ENCODE measurements at regions not wholly inside any gene's neighbourhood (a gene's known extent, or its start where the extent isn't known, plus 50 kb on each side); places are given as distances from the start of the nearest gene placed in this dataset.
"Not testable (repeated sequence)": the region's sequence is repeated elsewhere in the genome, so short reads cannot be mapped to it uniquely, and the experiment has no call there.

DNA sequence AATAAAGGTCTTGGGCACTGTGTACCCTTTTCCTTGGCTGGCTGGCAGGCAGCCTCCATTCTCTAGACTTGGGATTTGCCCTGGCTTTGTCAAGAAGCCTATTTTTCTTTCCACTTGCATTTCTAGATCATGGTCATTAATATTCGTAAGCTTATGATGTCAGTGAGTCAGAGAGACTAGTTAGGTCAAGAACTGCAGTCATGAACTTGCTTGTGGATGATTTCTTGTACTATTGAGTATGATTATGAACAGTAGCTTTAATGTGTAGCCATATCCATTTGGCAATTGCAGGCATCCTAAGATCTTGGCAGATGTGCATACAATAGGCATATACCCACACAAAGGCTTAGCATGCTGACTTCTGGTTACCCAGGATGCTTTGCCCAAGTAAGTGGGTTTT is 186.8 kb upstream of the CLINT1 start:
- Histone ChIP-seq H3K4me1 (no peaks in the 10 kb centered on the region), H3K9me3 (no peaks in the 10 kb centered on the region), H3K27ac (no peak overlapping the region), H3K27me3 (no peaks in the 10 kb centered on the region), H3K4me3 (no peak overlapping the region), H3K36me3 (no peaks in the 10 kb centered on the region)
- TF ChIP-seq POLR2AphosphoS5 (IDR thresholded peaks at IDR 0.05), result no peak
- TF ChIP-seq, protein P1, sequence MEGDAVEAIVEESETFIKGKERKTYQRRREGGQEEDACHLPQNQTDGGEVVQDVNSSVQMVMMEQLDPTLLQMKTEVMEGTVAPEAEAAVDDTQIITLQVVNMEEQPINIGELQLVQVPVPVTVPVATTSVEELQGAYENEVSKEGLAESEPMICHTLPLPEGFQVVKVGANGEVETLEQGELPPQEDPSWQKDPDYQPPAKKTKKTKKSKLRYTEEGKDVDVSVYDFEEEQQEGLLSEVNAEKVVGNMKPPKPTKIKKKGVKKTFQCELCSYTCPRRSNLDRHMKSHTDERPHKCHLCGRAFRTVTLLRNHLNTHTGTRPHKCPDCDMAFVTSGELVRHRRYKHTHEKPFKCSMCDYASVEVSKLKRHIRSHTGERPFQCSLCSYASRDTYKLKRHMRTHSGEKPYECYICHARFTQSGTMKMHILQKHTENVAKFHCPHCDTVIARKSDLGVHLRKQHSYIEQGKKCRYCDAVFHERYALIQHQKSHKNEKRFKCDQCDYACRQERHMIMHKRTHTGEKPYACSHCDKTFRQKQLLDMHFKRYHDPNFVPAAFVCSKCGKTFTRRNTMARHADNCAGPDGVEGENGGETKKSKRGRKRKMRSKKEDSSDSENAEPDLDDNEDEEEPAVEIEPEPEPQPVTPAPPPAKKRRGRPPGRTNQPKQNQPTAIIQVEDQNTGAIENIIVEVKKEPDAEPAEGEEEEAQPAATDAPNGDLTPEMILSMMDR (IDR thresholded peaks at IDR 0.05), result no peak
- TF ChIP-seq POLR2A (IDR thresholded peaks at IDR 0.05), result no peak
- no peak for TF ChIP-seq EP300 (IDR thresholded peaks at IDR 0.05)
- WGBS, 2 donors, result 88 to 95% methylated on average over 1 of the region's 1 CpG
- ATAC-seq (ENCODE audit: low FRiP score in 2 of 2), result no peak
- DNase-seq, result no peak

DNA sequence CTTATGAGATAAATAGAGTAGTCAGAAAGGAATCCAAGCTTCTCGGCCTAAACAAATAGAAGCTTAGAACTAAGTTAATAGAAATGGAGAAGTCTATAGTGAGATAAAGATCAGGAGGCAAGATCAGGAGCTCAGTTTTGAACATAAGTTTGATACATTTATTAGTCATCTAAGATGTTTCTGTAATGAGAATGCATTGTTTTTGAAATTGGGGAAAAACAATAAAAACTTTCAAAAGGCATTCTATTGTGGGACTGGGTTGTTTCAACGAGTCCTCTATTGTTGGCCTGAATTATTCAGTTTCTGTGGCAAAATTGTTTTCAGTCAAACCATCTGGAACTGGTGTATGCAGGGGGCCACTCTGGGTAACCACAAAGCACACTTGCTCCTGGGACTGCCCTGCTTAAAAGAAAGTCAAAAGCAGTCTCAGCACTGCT is 181.0 kb upstream of the CLINT1 start:
- 73 to 89% methylated on average over 2 of the region's 2 CpGs for WGBS, 2 donors
- no peak overlapping the region for H3K27ac ChIP-seq
- TF ChIP-seq POLR2AphosphoS5 (IDR thresholded peaks at IDR 0.05) (no peak), POLR2A (IDR thresholded peaks at IDR 0.05) (no peak), EP300 (IDR thresholded peaks at IDR 0.05) (no peak)
- TF ChIP-seq, protein P1 (IDR thresholded peaks at IDR 0.05), result no peak
- no peak overlapping the region for H3K4me3 ChIP-seq
- no peaks in the 10 kb centered on the region for H3K36me3 ChIP-seq
- no peaks in the 10 kb centered on the region for H3K4me1 ChIP-seq
- DNase-seq (no peak), ATAC-seq (ENCODE audit: low FRiP score in 2 of 2) (no peak)
- H3K27me3 ChIP-seq, result no peaks in the 10 kb centered on the region
- H3K9me3 ChIP-seq, result peaks cover 0 to 11% (median 0%) of the 10 kb centered on the region in 4 donors

GRCh38 chr5:158039441-158039840 is 180.5 kb upstream of the CLINT1 start:
- no peaks in the 10 kb centered on the region for H3K4me1 ChIP-seq
- no peaks in the 10 kb centered on the region for H3K27me3 ChIP-seq
- WGBS, 2 donors, result 59 to 100% methylated on average over 1 of the region's 1 CpG
- ATAC-seq (ENCODE audit: low FRiP score in 2 of 2) (no peak), DNase-seq (no peak)
- no peak overlapping the region for H3K27ac ChIP-seq
- no peak overlapping the region for H3K4me3 ChIP-seq
- no peaks in the 10 kb centered on the region for H3K36me3 ChIP-seq
- no peak for TF ChIP-seq POLR2AphosphoS5 (IDR thresholded peaks at IDR 0.05)
- TF ChIP-seq, protein P1 (IDR thresholded peaks at IDR 0.05), result no peak
- TF ChIP-seq POLR2A (IDR thresholded peaks at IDR 0.05), result no peak
- TF ChIP-seq EP300 (IDR thresholded peaks at IDR 0.05), result no peak
- peaks cover 0 to 15% (median 1%) of the 10 kb centered on the region in 4 donors for H3K9me3 ChIP-seq

DNA sequence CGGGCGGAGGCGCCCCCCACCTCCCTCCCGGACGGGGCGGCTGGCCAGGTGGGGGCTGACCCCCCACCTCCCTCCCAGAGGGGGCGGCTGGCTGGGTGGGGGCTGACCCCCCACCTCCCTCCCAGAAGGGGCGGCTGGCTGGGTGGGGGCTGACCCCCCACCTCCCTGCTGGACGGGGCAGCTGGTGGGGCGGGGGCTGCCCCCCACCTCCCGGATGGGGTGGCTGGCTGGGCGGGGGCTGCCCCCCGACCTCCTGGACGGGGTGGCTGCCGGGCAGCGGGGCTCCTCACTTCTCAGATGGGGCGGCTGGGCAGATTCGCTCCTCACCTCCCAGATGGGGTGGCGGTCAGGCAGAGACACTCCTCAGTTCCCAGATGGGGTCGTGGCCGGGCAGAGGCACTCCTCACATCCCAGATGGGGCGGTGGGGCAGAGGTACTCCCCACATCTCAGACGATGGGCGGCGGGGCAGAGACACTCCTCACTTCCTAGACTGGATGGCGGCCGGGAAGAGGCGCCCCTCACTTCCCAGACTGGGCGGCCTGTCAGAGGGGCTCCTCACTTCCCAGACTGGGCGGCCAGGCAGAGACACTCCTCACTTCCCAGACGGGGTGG is 178.1 kb upstream of the CLINT1 start:
- H3K9me3 ChIP-seq, result peaks cover 0 to 25% (median 3%) of the 10 kb centered on the region in 4 donors
- not testable (repeated sequence) for H3K4me1 ChIP-seq; H3K27ac ChIP-seq; H3K27me3 ChIP-seq; H3K36me3 ChIP-seq; H3K4me3 ChIP-seq; ATAC-seq (ENCODE audit: low FRiP score in 2 of 2)
- 95% methylated on average over 23 of the region's 31 CpGs; no CpG with 5 or more reads in 1 of the 2 donors for WGBS, 2 donors
- DNase-seq, result peak in 1 of 2 donors; percentile 57

GRCh38 chr5:158034586-158034985 is 175.6 kb upstream of the CLINT1 start:
- not testable (repeated sequence) for DNase-seq; ATAC-seq (ENCODE audit: low FRiP score in 2 of 2); H3K4me1 ChIP-seq; H3K27me3 ChIP-seq; H3K27ac ChIP-seq; H3K4me3 ChIP-seq; H3K36me3 ChIP-seq
- 86 to 89% methylated on average over 6 of the region's 6 CpGs for WGBS, 2 donors
- peaks cover 0 to 25% (median 3%) of the 10 kb centered on the region in 4 donors for H3K9me3 ChIP-seq

DNA sequence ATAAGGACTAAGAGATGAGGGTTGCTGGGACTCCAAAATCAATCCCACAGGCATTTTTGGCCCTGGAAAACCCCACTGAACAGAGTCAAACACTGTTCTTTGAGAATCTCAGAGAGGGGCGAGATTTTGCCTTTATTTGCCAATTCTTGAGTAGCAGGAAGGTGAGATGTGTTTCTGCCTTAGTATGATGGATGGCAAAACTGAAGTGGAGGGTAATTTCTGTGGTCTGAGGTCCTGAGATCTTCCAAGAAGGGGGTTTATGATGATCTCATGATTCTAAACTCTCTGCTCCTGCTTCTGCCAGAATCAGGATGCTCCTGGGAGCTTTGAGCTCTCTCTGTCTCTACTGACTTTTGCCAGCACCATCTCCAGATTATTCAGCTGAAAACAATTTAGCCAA is 174.8 kb upstream of the CLINT1 start:
- H3K36me3 ChIP-seq, result no peaks in the 10 kb centered on the region
- H3K9me3 ChIP-seq, result peaks cover 0 to 25% (median 3%) of the 10 kb centered on the region in 4 donors
- no peaks in the 10 kb centered on the region for H3K4me1 ChIP-seq
- H3K4me3 ChIP-seq, result no peak overlapping the region
- no peaks in the 10 kb centered on the region for H3K27me3 ChIP-seq
- DNase-seq (no peak), ATAC-seq (ENCODE audit: low FRiP score in 2 of 2) (peak in 1 of 2 donors; percentile 58)
- TF ChIP-seq POLR2A (IDR thresholded peaks at IDR 0.05), result no peak
- no peak for TF ChIP-seq POLR2AphosphoS5 (IDR thresholded peaks at IDR 0.05)
- no peak for TF ChIP-seq EP300 (IDR thresholded peaks at IDR 0.05)
- WGBS, 2 donors, result 83 to 88% methylated on average over 1 of the region's 1 CpG
- H3K27ac ChIP-seq, result no peak overlapping the region
